HG03378 (cell line): ENCODE measurements at regions not wholly inside any gene's neighbourhood (a gene's known extent, or its start where the extent isn't known, plus 50 kb on each side); places are given as distances from the start of the nearest gene placed in this dataset.

ENCODE experiments used
- ATAC-seq: cut with Tn5 transposase; IDR thresholded peaks from one replicate; pipeline ENCODE4 v1.9.1; 2021; ENCODE audit warnings: mild to moderate bottlenecking, moderate library complexity; ENCODE audit not compliant: unreplicated experiment

DNA sequence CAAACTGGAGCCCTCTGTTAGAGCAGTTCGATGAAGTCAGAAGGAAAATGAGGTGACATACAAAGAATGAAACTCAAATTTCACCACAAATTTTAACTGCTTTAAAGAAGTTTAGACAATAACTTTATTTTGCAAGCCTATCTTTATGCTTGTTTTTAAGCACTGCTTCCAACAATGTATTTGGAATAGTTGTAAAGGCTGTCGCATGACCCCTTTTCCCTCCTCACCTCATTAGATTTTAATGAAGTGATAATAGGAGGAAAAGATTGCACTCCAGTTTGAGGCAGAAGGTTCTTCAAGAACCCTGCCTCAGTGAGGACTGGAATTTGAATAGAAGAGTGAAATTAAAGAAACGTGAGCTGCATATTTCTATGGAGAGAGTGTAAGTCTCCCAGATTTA is 386.1 kb upstream of the NR3C2 start:
- ATAC-seq: no peak

DNA sequence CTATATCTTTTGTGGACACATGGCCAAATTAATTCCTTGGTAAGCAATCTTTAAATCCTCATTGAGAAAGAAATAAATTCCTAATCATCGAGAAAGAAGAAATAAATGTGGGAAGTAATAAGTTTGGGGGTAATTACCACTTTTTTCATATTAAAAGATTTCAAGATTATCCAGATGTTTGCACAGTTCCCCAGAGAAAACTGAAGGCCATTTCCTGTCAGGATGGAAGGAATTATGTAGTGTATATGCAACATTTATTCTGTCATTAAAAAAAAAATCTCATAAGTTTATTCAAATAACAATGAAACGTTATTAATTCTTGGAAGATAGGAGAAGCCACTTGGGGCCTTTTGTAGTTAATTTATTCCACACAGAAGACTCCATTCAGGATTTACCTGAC is 385.6 kb upstream of the NR3C2 start:
- no peak for ATAC-seq

DNA sequence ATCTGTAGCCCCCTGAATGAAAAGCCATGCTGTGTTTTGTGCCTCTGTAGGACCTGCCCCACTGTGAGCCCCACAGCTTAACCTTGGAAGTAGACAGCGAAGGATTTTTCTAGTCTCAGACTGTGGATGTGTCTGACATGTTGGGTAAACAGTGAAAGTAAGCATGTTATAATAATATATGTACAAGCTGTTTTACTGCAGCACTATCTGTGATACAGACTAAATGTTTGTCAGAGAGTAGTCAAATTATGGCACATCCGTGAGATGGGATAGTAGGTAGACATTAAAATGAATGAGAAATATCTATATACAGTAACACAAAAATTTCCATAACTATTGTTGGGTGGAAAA is 381.2 kb upstream of the NR3C2 start:
- no peak for ATAC-seq

DNA sequence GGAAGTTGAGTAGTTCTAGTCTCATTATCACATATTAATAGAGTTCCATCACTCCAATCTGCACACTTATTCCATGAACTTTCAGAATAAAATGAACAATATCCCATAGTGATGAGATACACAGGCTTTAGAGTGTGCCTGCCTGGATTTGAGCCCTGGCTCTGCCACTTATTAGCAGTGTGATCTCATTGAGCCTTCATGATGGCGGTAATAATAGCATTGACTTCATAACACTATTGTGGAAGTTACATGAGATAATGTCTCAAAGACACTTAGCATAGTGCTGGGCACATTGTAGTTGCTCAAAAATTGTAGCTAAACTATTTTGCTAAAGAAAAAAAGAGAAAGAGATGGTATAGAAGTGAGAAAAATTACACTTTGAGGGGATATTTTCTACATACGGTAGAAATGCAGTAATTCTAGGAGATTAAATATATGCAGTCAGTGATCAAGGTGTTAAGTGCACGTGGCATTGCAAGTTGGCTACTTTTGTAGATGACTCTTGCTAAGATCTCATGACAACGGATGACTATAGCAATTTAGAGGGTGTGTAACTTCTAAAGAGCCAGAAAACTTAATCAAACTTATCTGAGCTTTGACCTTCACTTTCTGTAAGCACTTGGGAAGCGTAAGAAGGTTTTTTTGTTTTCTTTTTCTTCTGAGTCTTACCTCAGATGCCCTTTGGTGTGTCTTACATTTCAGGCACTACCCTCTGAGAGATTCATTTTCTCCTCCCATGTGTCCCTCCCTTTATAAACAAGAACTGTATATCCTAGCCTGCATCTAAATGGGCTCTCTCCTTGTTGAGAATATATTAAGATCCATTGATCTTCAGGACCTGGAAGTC is 380.6 kb upstream of the NR3C2 start:
- ATAC-seq: no peak

DNA sequence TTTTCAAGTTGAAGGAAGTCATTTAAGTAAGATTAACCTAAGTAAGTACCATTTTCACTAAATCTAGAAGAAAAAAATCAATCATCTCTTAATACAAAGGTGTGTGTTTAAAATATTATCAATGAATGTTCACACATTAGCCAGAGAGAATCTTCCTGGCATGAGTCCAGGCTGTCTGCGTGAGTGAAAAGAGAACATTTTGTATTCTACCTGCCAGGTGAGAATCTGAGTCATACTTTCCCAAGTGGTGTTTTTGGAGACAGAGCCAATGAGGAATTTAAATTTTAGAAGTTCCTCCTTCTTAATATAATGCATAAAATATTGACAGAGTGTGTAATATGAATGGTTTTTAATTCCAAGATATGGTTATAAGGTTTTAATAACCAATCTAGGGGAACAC is 371.8 kb upstream of the NR3C2 start:
- no peak for ATAC-seq

DNA sequence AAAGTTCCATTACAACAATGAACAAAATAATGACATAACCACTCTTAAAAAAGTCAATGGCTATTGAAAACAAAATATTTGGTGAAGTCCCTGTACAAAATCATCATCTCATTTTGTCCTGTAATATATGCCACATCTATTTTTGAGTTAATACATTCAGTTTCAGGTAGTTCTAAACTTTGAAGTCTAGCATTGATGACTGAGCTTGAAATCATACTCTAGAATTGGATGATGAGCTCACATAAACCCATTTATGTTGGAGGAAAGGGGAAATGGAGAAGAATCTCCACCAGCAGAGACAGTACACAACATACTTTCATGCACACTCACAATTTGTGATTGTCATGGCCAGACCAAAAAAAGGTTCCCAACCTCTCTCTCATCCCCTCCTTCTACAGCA is 371.1 kb upstream of the NR3C2 start:
- ATAC-seq: no peak

DNA sequence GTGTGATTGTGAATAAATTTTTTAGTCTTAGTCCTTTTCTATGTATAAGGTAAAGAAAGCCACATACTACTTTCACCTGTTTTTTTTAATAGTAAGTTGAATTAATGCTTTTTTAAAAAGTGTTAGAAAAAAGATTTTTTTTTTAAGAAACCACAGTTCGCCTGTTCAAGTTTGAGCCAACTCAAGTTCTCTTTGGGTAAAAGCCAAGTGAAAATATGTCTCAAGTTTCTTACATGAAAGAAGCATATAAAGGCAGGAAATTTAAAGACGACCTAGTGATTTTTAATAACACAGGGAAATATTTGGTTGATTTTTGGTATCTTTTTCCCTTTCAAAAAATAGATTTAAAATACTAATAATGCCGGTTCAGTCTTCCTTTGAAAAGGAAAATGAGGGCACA is 369.9 kb upstream of the NR3C2 start:
- ATAC-seq: no peak

DNA sequence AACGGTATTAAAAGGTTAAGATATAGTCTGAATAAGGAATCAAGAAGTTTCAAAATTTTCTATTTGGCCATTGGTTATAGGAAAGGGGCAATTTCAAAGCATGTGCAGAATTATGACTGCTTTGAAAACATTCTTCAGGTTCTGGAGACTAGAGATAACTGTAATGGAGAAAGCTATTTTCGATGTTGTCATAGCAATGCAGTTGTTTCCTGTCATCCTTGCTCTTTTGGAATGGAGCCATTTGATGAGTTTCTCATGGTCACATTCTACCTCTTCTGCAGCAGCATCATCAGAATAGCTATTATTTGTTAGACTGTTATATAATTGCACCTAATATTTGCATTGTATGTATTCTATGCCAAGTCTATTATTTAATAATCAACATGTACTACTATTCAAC is 368.2 kb upstream of the NR3C2 start:
- ATAC-seq: no peak

DNA sequence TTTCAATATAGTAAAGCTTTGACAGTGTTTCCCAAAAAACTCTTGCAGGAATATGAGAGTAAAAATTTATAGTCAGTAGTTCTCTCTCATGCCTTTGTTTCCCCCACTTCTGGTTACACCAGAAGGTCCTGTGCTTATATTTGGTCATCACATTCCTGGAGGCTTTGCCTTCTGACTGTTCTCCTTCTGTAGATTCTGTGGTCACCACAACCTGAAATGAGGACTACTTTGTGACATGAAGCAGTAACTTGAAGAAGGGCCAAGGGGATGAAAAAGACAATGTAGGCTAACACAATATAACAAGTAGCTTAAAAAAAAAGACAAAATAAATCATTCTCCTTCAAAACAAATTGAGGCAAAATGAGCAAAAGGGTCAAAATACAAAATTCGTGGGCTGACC is 366.2 kb upstream of the NR3C2 start:
- no peak for ATAC-seq

DNA sequence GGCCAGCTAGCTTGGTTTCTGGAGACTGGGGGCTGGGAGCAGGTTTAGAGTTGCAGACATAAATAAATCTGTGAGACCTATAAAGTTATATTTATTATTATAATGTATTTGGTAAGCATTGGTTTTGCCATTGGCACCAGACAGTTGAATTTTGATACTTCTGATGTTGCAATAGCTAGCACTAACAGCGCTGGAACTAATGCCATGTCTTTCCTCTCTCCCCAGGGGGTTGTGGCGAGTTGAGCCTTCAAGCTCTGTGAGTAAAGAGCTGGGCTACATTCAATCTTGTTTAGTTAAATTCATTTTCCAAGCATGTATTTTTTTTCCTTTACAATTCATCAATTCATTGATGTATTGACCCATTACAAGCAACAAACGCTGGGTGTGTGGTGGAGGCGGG is 358.7 kb upstream of the NR3C2 start:
- ATAC-seq: no peak

DNA sequence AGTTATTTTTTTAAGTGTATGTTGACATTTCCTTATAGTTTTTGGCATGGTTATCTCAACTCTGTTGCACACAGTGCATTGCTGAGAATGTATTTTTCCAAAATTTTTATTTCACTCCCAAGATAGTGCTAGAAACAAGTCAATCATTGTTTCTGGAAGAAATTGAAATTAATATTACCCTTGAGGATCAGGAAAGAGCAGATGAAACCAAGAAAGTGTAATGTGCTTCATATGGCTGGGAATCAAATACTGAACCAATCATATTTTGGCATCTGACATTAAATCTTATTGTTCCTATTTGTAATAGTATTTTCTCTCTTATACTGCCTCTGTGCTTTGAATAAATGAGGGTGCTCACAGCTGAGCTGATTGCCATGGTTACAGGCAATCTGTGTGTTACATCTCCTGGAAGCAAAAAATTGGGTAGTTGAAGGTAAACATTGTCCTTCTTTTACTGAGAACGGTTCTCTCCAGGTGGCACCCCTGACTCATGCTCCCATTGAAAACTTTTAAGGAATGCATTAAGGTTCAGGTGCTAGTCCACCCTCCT is 358.2 kb upstream of the NR3C2 start:
- no peak for ATAC-seq

DNA sequence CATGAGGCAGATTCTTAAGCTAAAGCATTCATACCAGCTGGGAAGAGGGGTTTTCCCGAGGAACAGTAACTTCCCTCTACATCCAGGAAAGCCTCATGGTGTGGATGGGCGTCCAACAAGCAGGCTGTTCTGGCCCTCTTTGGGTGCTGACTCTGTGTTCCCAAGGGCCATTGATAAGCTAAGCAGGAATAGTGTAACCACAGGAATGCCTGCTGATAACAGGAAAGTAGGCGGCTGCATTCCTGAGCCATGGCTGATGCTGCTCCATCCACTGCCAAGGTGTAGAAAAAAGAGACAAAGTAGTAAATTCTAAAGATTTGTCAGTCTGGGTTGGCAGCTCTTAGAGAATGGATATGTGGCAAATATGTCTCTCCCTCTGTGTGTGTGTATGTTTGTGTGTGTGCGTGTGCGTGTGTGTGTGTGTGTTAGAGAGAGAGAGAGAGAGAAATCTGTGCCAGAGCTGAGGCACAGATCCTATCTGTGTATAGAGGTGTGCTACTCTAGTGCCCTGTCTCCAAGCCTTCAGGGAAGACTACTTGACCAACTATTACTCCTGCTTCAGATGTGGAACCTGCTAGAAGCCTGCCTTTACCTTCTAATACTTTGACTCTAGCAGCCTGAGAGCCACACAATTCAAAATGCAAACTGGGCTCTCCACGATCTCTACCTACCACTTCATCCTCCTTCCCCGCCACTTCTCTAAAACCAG is 353.1 kb upstream of the NR3C2 start:
- no peak for ATAC-seq

DNA sequence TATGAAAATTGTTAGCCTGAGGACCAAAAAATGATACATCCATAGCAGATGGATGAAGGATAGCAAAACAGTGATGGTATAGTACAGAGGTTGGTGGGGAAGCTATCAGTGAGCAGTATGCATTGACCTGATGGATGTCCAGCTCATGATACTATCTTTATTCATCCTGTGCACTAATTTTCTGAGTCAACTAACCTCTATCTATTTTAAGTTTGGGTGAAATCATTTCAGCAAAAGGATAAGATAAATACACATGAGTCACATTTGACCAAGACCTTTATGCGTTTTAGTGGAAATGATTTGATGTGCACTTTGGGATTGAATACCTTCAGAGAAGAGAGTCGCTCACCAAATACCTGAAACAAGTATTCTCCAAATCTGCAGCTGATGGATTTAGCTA is 351.0 kb upstream of the NR3C2 start:
- ATAC-seq: no peak

DNA sequence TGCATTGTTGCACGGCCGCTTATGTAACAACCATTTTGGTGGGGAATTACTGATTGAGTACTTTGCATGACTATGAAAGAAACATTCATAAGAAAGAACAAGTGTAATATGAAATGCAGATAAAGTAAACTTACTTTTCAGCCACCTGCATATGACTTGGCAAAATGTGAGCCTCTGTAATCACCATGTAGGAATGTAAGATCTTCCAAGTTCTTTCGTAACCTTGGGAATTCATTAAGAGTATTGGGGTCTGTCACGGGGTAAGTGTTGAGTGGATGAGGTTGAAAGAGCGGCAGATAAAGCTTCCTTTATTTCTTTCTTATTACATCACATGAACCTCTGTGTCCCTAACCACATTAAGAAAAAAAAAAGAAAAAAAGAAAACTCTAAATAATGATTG is 348.5 kb upstream of the NR3C2 start:
- ATAC-seq: no peak

DNA sequence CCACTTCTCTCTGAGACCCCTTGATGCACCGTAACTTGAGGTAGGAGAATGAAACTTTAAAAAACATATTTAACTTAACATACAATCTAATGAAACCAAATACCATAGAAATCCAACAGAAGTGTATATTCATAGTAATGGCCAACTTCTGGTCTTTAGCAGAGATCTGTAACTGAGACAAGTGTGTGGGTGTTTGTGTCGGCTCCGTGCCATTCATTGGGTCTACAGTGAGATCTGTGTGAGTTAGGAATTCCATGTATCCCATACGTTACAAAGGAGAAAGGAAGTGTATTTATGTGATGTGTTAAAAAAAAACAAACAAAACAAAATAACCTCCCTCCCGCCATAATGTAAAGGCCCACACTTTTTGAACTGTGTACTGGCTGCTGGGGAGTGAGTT is 348.0 kb upstream of the NR3C2 start:
- ATAC-seq: no peak

DNA sequence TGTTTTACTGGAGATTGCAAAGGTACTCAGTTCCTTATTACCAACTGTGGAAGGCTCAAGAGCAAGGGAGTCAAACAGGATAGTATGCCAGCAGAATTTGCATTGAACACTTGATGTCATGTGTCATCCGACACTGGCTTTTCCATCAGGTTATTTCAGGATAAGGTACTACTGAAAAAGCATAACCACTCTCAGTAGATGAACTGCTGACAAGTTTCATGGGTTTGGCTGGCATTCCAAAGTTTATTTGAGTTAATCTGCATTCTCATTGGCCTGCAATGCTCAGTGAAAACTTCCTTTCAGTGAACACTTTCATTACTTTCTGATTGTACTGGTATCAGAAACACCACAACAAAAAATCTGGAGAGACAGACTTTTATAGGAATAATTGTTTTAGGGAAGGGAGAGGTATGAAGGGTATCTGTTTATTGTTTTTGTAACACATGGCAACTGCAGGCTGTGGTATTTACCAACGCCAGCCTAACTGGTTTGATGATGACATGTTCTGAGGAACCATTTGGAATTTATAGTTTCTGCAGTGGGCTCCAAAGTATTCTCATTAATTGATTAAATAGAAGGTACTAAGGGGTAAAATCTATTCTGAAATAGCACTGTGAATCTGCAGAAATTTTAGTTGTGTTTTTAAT is 345.7 kb upstream of the NR3C2 start:
- no peak for ATAC-seq

DNA sequence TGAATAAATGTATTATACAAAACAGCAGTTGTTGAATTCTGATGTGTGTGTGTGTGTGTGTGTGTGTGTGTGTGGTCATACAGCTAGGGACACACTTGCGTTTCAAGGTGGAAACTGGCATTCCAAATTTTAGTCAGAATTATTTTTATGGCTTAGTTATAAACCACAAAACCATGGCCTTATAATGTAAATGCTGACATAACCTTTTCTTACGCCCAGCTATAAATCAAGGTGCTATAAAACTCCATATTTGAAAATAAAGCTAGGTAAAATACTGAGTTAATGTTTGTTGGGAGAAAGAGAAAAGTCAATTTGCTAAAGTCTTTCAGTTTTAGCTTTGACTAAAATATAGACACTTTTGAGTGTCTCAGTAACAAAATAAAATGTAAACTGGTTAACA is 345.1 kb upstream of the NR3C2 start:
- ATAC-seq: no peak

DNA sequence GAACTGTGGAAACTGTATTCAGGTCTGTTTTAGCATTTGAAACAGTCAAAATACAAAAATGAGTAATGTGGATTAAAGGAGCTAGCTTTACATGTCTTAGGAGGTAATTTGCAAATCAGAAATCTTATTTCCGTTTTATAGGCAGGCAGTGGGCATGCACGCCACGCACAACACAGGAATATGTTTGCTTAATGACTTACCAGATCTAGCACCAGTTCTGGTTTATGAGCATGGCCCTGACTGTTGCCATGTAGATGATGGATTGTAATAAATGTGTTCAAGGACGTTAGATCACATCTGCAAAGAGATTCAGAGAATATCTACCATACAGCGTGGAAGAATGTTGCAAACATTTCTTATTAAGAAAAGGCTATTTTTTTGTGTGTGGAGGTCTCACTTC is 344.5 kb upstream of the NR3C2 start:
- ATAC-seq: no peak

DNA sequence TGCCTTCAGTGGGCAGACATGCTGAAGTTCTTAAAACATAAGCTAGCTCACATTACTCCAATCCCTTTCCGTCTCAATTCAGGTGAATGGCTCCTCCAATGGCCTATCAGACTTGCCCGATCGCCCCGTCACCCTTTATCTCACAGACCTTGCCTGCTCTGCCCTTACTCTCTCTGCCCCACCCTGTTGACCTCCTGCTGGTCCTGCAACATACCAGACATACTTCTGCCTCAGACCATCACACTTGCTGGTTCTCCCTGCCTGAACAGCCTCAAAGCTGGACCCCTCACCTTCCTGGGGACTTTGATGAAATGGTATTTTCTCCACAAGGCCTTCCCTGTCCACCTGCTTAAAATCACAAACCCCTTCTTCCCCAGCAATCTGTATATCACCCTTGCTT is 340.1 kb upstream of the NR3C2 start:
- ATAC-seq: no peak

DNA sequence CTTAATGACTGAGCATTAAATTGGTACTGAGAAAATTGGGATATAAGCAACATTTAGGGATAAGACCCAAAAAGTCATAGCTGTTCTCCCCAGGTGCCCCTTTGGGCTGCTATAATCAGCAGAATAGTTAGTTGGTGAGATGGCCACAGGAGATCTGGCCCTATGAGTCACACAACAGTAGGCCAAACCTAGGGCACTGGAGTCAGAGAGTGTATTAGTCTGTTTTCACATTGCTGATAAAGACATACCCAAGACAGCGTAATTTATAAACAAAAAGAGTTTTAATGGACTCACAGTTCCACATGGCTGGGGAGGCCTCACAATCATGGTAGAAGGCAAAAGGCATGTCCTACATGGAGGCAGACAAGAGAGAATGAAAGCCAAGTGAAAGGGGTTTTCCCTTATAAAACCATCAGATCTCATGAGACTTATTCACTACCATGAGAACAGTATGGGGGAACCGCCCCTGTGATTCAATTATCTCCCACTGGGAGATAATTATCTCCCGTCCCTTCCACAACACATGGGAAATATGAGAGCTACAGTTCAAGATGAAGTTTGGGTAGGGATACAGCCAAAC is 338.3 kb upstream of the NR3C2 start:
- ATAC-seq: no peak

DNA sequence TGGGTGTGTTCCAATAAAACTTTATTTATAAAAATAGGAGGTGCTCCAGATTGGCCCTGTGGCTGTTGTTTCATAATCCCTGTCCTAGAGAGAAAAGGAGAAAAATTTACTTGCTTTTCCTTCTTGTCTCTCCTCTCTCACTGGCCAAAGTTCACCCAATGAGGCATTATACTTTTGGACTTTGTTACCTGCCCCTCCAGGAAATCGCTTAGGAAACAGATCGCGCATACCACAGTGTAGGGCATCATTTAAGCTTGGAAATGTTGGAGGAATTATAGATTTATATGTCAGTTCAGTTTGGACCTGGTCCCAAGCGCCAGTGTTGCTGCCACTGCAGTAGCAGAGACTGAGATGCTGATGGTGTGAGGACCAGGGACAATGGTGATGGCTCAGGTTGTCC is 337.6 kb upstream of the NR3C2 start:
- no peak for ATAC-seq
